Heart left ventricle (tissue), 16 donors: ENCODE measurements at regions not wholly inside any gene's neighbourhood (a gene's known extent, or its start where the extent isn't known, plus 50 kb on each side); places are given as distances from the start of the nearest gene placed in this dataset.

Experiments
- ATAC-seq, 4 donors: fragments of 200-7000 bp; cut with Tn5 transposase; one replicate each; pipeline ENCODE4 v1.9.1; 2020 to 2022; ENCODE audit warnings: moderate library complexity in 4 of 4, mild to moderate bottlenecking in 3 of 4, moderate number of reproducible peaks in 1 of 4
- DNase-seq, 5 donors: peaks; one replicate each; pipeline ENCODE4 v3.0.0-alpha.2; 2020
- H3K27ac ChIP-seq, 12 donors: fragments of 200-600 bp; sonication (generic) in 4 of 12; one replicate each; pipeline versions ENCODE4 v1.5.0 to v1.8.0; 2016 to 2022; ENCODE audit warnings: mild to moderate bottlenecking in 2 of 12
- H3K27me3 ChIP-seq, 9 donors: fragments of 200-600 bp; sonication (generic) in 2 of 9; one replicate each; pipeline versions ENCODE4 v1.5.1 to v1.8.0; 2016 to 2022; ENCODE audit warnings: mild to moderate bottlenecking in 3 of 9
- H3K36me3 ChIP-seq, 9 donors: fragments of 200-600 bp; sonication (generic) in 2 of 9; one replicate each; pipeline versions ENCODE4 v1.5.0 to v1.8.0; 2018 to 2022; ENCODE audit warnings: mild to moderate bottlenecking in 2 of 9
- H3K4me1 ChIP-seq, 12 donors: fragments of 200-600 bp; sonication (generic) in 4 of 12; one replicate each; pipeline versions ENCODE4 v1.5.0 to v1.8.0; 2016 to 2022; ENCODE audit warnings: mild to moderate bottlenecking in 3 of 12
- H3K4me3 ChIP-seq, 12 donors: fragments of 200-600 bp; sonication (generic) in 4 of 12; one replicate each; pipeline versions ENCODE4 v1.5.0 to v1.8.0; 2017 to 2022; ENCODE audit warnings: mild to moderate bottlenecking in 9 of 12, moderate library complexity in 4 of 12
- H3K9me3 ChIP-seq, 12 donors: fragments of 200-600 bp; sonication (generic) in 4 of 12; one replicate each; pipeline versions ENCODE4 v1.5.0 to v1.8.0; 2016 to 2022; ENCODE audit warnings: mild to moderate bottlenecking in 1 of 12
- CTCF ChIP-seq, 12 donors: fragments of 200-600 bp; sonication (generic) in 4 of 12; IDR thresholded peaks; one replicate each; pipeline versions ENCODE4 v1.5.0 to v1.8.0; 2018 to 2022; ENCODE audit warnings: antibody characterized with exemption in 12 of 12, mild to moderate bottlenecking in 5 of 12
- POLR2A ChIP-seq, 2 donors: fragments of 450-650 bp; IDR thresholded peaks; one replicate each; pipeline ENCODE4 v1.6.1; 2017; ENCODE audit warnings: antibody characterized with exemption in 2 of 2, mild to moderate bottlenecking in 2 of 2, moderate library complexity in 2 of 2
- WGBS, 4 donors: extraction: QIAGEN DNeasy Blood & Tissue Kit in 2 of 4; methylation state at CpG; one replicate each; pipeline versions ENCODE4 v1.1.5 to v1.1.7; 2013 to 2018; 5-methylcytosine and 5-hydroxymethylcytosine counted together
- intact Hi-C, 10 donors: fragments of 100-400 bp; cut with DNase I; formaldehyde crosslinking; loops; one replicate each; pipeline versions ENCODE4 v1.11.1 to v1.14.2; 2022
- donor health status: ischemic (EF 13 %, LVEDD 7.1; RV severe dilation, severe dysfunction).
- donor health status: healthy with polysubstance abuse.
- donor health status: DM: no; HTN: yes; CAD: no.
- donor health status: DM: no; HTN: no; CAD: no.
- donor health status: ischemic (EF 25% LVEDD 6.9; RV normal size, moderate dysfunction).
- donor health status: ischemic (EF 25% LVEDD 5.7; RV mildly dilated, moderate dysfunction).
- donor health status: healthy.
- donor health status: DM: yes; HTN: yes; CAD: no.
- donor health status: ischemic (EF 35%, LVEDD 5.7; RV mildly dilated, moderate dysfunction).
- donor health status: nonischemic (EF 11% LVEDD 7.7; RV severe dilation, severe dysfunction).
- donor health status: DM: yes; HTN: yes; CAD: no.
- donor health status: PGD.
- donor health status: ischemic (EF 29% LVEDD 5.4; RV normal size, mild dysfunction).
- donor health status: nonischemic (EF 23%, LVEDD 6.1; RV moderate dilation, normal function).

- H3K36me3 ChIP-seq: no peaks in the 10 kb centered on the region
- no peak for ATAC-seq
- peaks cover 9 to 45% (median 27%) of the 10 kb centered on the region in 9 donors for H3K27me3 ChIP-seq
- H3K4me1 ChIP-seq: peaks cover 0 to 45% (median 14%) of the 10 kb centered on the region in 12 donors
- 86 to 91% (median 86%) methylated on average over 20 of the region's 20 CpGs for WGBS, 4 donors
- TF ChIP-seq CTCF (IDR thresholded peaks at IDR 0.05): no peak
- no peak for TF ChIP-seq POLR2A (IDR thresholded peaks at IDR 0.05)
- intact Hi-C loops: loop anchor here in 1 of 10 donors (10.0 kb wide), 1 partner anchor 92 kb away; the partner anchor contains the start of gene ANO1
- DNase-seq: no peak
- no peaks in the 10 kb centered on the region for H3K9me3 ChIP-seq
- no peak overlapping the region for H3K27ac ChIP-seq
- no peak overlapping the region for H3K4me3 ChIP-seq
Measured at GRCh38 chr11:69982690-69983570, 95.2 kb upstream of the ANO1 start.

- H3K4me3 ChIP-seq: no peak overlapping the region
- H3K9me3 ChIP-seq: no peaks in the 10 kb centered on the region
- H3K27me3 ChIP-seq: peaks cover 9 to 51% (median 27%) of the 10 kb centered on the region in 9 donors
- no peaks in the 10 kb centered on the region for H3K36me3 ChIP-seq
- H3K4me1 ChIP-seq: peaks cover 0 to 45% (median 14%) of the 10 kb centered on the region in 12 donors
- 81 to 89% (median 86%) methylated on average over 10 of the region's 10 CpGs for WGBS, 4 donors
- DNase-seq: no peak
- TF ChIP-seq CTCF (IDR thresholded peaks at IDR 0.05) (no peak), POLR2A (IDR thresholded peaks at IDR 0.05) (no peak)
- intact Hi-C loops: loop anchor here in 1 of 10 donors (10.0 kb wide), 1 partner anchor 91 kb away; the partner anchor contains the start of gene ANO1
- no peak overlapping the region for H3K27ac ChIP-seq
- no peak for ATAC-seq
Measured at GRCh38 chr11:69983571-69983877, 94.6 kb upstream of the ANO1 start.

GRCh38 chr11:69983897-69984438, 94.1 kb upstream of the ANO1 start:
- intact Hi-C loops: loop anchor here in 1 of 10 donors (10.0 kb wide), 1 partner anchor 91 kb away; the partner anchor contains the start of gene ANO1
- Histone ChIP-seq H3K4me3 (no peak overlapping the region), H3K27me3 (peaks cover 9 to 52% (median 27%) of the 10 kb centered on the region in 9 donors), H3K27ac (no peak overlapping the region), H3K4me1 (peaks cover 0 to 41% (median 14%) of the 10 kb centered on the region in 12 donors), H3K36me3 (no peaks in the 10 kb centered on the region), H3K9me3 (no peaks in the 10 kb centered on the region)
- TF ChIP-seq CTCF (IDR thresholded peaks at IDR 0.05) (no peak), POLR2A (IDR thresholded peaks at IDR 0.05) (no peak)
- DNase-seq (no peak), ATAC-seq (no peak)
- 23 to 35% (median 26%) methylated on average over 9 to 10 of the region's 10 CpGs for WGBS, 4 donors
